ENCODE measurements at regions not wholly inside any gene's neighbourhood (a gene's known extent, or its start where the extent isn't known, plus 50 kb on each side); places are given as distances from the start of the nearest gene placed in this dataset.

- TF ChIP-seq GLIS3 (CRISPR knock-in tag; IDR thresholded peaks at IDR 0.05), result no peak
- no peak for TF ChIP-seq SNAI2 (CRISPR knock-in tag; IDR thresholded peaks at IDR 0.05)
- no peak for TF ChIP-seq ZNF8 (CRISPR knock-in tag; IDR thresholded peaks at IDR 0.05)
- TF ChIP-seq BACH2 (CRISPR knock-in tag; IDR thresholded peaks at IDR 0.05; ENCODE audit: borderline replicate concordance), result no peak
- no peak for TF ChIP-seq ESRRG (CRISPR knock-in tag; IDR thresholded peaks at IDR 0.05)
- no peak for TF ChIP-seq ARNTL (CRISPR knock-in tag; IDR thresholded peaks at IDR 0.05; ENCODE audit: borderline replicate concordance, low read depth)
- TF ChIP-seq TSHZ2 (CRISPR knock-in tag; IDR thresholded peaks at IDR 0.05), result no peak
- TF ChIP-seq RARB (CRISPR knock-in tag; IDR thresholded peaks at IDR 0.05), result no peak
- TF ChIP-seq CSRNP3 (CRISPR knock-in tag; IDR thresholded peaks at IDR 0.05), result no peak
- TF ChIP-seq PATZ1 (CRISPR knock-in tag; IDR thresholded peaks at IDR 0.05; ENCODE audit: borderline replicate concordance), result no peak
- no peak for TF ChIP-seq ZNF565 (CRISPR knock-in tag; conservative IDR thresholded peaks at IDR 0.05; ENCODE audit: low read depth)
- TF ChIP-seq TCF4 (CRISPR knock-in tag; IDR thresholded peaks at IDR 0.05; ENCODE audit: borderline replicate concordance), result no peak
- TF ChIP-seq CREB5 (CRISPR knock-in tag; IDR thresholded peaks at IDR 0.05; ENCODE audit: low read depth), result no peak
- no peak for TF ChIP-seq ZC3H10 (CRISPR knock-in tag; IDR thresholded peaks at IDR 0.05)
- TF ChIP-seq POU6F1 (CRISPR knock-in tag; IDR thresholded peaks at IDR 0.05; ENCODE audit: borderline replicate concordance, low read depth), result no peak
- ATAC-seq, result no peak
These were observed 679.3 kb downstream of the ZEB2 start for GRCh38 chr2:143840601-143841000.

- ATAC-seq, result no peak
- TF ChIP-seq CREB5 (CRISPR knock-in tag; IDR thresholded peaks at IDR 0.05; ENCODE audit: low read depth), result no peak
- TF ChIP-seq GLIS3 (CRISPR knock-in tag; IDR thresholded peaks at IDR 0.05), result no peak
- no peak for TF ChIP-seq RARB (CRISPR knock-in tag; IDR thresholded peaks at IDR 0.05)
- no peak for TF ChIP-seq ZNF565 (CRISPR knock-in tag; conservative IDR thresholded peaks at IDR 0.05; ENCODE audit: low read depth)
- no peak for TF ChIP-seq ZFP30 (CRISPR knock-in tag; IDR thresholded peaks at IDR 0.05)
- TF ChIP-seq CSDC2 (CRISPR knock-in tag; IDR thresholded peaks at IDR 0.05), result no peak
- TF ChIP-seq TOX (CRISPR knock-in tag; IDR thresholded peaks at IDR 0.05; ENCODE audit: borderline replicate concordance), result no peak
- TF ChIP-seq OSR1 (CRISPR knock-in tag; IDR thresholded peaks at IDR 0.05), result no peak
- TF ChIP-seq TSHZ2 (CRISPR knock-in tag; IDR thresholded peaks at IDR 0.05), result no peak
- TF ChIP-seq ESRRG (CRISPR knock-in tag; IDR thresholded peaks at IDR 0.05), result no peak
- no peak for TF ChIP-seq ISL1 (CRISPR knock-in tag; IDR thresholded peaks at IDR 0.05)
- no peak for TF ChIP-seq ZC3H10 (CRISPR knock-in tag; IDR thresholded peaks at IDR 0.05)
- no peak for TF ChIP-seq ARNTL (CRISPR knock-in tag; IDR thresholded peaks at IDR 0.05; ENCODE audit: borderline replicate concordance, low read depth)
- no peak for TF ChIP-seq ZFP3 (CRISPR knock-in tag; IDR thresholded peaks at IDR 0.05)
- no peak for TF ChIP-seq PATZ1 (CRISPR knock-in tag; IDR thresholded peaks at IDR 0.05; ENCODE audit: borderline replicate concordance)
- no peak for TF ChIP-seq SNAI2 (CRISPR knock-in tag; IDR thresholded peaks at IDR 0.05)
- TF ChIP-seq ZNF8 (CRISPR knock-in tag; IDR thresholded peaks at IDR 0.05), result no peak
These were observed 679.7 kb downstream of the ZEB2 start for GRCh38 chr2:143840194-143840593.
